ENCODE measurements at regions not wholly inside any gene's neighbourhood (a gene's known extent, or its start where the extent isn't known, plus 50 kb on each side); places are given as distances from the start of the nearest gene placed in this dataset.

DNA sequence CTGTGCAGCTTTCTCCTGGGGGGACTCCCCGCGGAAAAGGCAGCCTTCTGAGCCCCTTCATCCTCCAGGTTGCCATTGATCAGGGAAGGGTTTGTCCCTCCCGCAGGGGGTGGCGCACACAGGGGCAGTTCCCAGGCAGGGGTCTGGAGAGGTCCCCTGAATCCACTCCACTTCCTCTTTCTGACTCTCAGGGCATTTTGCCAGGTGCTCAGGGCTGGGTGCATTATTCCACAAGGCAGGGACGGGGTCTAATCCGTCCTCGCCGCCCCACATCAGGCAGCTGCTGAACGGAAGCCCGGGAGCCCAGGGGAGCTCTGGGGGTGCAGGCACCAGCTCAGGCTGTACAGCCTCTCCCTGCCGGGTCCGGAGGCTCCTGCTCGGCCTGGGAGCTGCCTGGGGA is 180.9 kb downstream of the TTLL2 start:
- TF ChIP-seq, protein P1, sequence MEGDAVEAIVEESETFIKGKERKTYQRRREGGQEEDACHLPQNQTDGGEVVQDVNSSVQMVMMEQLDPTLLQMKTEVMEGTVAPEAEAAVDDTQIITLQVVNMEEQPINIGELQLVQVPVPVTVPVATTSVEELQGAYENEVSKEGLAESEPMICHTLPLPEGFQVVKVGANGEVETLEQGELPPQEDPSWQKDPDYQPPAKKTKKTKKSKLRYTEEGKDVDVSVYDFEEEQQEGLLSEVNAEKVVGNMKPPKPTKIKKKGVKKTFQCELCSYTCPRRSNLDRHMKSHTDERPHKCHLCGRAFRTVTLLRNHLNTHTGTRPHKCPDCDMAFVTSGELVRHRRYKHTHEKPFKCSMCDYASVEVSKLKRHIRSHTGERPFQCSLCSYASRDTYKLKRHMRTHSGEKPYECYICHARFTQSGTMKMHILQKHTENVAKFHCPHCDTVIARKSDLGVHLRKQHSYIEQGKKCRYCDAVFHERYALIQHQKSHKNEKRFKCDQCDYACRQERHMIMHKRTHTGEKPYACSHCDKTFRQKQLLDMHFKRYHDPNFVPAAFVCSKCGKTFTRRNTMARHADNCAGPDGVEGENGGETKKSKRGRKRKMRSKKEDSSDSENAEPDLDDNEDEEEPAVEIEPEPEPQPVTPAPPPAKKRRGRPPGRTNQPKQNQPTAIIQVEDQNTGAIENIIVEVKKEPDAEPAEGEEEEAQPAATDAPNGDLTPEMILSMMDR (IDR thresholded peaks at IDR 0.05): no peak
- TF ChIP-seq POLR2A (IDR thresholded peaks at IDR 0.05): no peak
- intact Hi-C loops (cut with DNase I; ENCODE audit: low total_unique reads): no loop called here
- no peak overlapping the region for H3K4me3 ChIP-seq (ENCODE audit: low read depth, poor library complexity, severe bottlenecking)
- WGBS, 2 donors: 73 to 82% methylated on average over 11 to 13 of the region's 13 CpGs
- no peak for DNase-seq (ENCODE audit: low spot score in 2 of 2)

DNA sequence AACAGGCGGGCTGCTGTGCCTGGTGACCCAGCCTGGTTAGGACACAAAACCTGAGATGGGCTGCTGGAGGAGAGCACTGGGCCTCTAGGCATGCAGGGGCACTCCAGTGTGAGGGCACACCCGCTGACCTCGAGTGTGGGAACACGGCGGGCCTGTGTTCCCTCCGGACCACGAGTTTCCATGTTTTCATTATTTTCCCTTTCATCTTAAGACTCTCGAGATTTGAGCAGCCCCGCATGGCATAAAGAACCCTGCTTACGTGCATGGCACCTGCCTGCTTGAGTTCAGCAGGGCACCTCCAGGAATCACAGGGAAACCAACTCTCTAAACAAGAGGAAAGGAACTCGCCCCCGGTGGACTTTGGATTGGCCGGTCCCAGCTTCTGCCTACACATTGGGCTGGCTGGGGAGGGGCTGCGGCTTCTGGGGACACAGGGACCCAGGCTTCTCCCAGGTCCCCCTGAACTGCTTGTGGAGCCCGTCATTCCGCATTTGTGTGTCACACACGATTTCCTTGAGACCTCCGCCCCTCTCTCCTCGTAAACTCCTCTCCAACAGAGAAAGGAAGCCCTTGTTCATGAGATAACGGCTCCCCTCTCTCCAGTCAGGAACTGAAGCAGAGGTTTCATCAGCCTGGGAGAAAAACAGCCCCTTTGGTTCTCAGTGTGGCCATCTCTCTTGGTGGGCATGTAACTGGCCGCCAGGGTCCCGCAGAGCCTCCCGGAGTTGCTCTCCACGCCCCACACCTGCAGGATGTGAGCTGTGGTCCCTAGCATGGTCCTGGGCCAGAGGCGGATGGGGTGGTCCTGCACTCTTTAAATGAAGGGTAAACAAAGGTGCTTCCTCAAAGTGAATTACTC is 181.8 kb downstream of the TTLL2 start:
- no peak for TF ChIP-seq POLR2A (IDR thresholded peaks at IDR 0.05)
- no peak for DNase-seq (ENCODE audit: low spot score in 2 of 2)
- no peak overlapping the region for H3K4me3 ChIP-seq (ENCODE audit: low read depth, poor library complexity, severe bottlenecking)
- WGBS, 2 donors: 85 to 90% methylated on average over 25 of the region's 25 CpGs
- intact Hi-C loops (cut with DNase I; ENCODE audit: low total_unique reads): no loop called here

DNA sequence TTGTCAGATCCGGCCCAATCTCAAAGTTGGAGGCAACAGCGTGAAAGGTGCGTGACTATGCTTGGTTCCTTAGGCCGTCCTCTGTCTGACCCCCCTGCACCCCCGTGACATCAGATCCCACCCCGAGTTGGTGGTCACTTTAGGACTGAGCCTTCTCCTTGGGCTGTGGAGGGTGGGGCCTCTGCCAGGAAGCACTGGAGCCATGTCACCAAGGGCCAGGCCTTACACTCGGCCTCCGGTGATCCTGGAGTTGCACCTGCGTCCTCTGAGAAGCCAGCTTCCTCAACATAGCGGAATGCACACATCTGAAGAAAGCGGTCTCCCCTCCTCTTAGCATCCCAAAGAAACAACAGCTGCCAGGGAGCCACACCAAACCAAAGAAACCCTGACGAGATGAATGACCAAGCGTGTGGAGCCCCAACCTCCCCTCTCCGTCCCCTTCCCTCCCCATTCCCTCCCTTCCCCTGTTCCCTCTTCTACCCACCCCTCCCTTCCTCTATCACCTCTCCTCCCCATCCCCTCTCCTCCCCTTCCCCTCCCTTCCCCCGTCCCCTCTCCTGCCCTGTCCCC is 182.6 kb downstream of the TTLL2 start:
- H3K4me3 ChIP-seq (ENCODE audit: low read depth, poor library complexity, severe bottlenecking): no peak overlapping the region
- TF ChIP-seq, protein P1 (IDR thresholded peaks at IDR 0.05): no peak
- TF ChIP-seq POLR2A (IDR thresholded peaks at IDR 0.05): no peak
- intact Hi-C loops (cut with DNase I; ENCODE audit: low total_unique reads): no loop called here
- DNase-seq (ENCODE audit: low spot score in 2 of 2): no peak
- WGBS, 2 donors: 82 to 93% methylated on average over 15 of the region's 15 CpGs

DNA sequence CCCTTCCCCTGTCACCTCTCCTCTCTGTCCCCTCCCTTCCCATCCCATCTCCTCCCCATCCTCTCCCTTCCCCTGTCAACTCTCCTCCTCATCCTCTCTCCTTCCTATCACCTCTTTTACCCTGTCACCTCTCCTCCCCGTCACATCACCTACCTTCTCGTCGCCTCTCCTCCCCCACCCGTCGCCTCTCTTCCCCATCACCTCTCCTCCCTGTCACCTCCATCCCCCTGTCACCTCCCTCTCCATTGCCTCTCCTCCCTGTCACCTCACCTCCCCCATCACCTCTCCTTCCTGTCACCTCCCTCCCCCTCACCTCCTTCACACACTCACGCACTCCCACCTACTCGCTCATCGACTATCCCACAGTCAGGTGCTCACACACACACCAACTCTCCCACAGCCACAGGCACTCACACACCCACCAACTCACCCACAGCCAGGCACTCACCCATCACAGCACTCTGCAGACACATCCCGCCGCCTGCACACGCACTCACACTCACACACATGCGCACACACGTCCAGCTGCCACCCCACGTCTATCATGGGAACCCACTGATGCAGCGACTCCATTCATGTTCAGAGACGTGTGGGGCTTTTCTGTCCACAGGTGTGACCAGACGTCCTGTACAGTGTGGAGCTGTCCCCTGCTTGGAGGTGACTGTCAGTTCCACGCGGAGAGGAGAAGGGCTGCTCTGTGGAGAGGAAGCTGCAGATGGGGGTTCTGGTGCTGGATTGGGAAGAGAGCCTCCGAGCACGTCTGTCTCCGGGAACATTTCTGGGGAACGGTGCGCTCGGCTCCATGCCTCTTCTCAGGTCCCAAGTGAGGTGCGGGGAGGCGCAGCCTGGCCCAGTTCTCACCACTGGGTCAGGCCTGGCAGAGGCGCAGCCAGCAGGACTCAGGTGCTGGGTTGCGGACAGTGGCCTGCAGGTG is 184.3 kb downstream of the TTLL2 start:
- 83 to 84% methylated on average over 29 of the region's 29 CpGs for WGBS, 2 donors
- no peak overlapping the region for H3K4me3 ChIP-seq (ENCODE audit: low read depth, poor library complexity, severe bottlenecking)
- TF ChIP-seq, protein P1 (IDR thresholded peaks at IDR 0.05): no peak
- no peak for TF ChIP-seq POLR2A (IDR thresholded peaks at IDR 0.05)
- intact Hi-C loops (cut with DNase I; ENCODE audit: low total_unique reads): no loop called here
- DNase-seq (ENCODE audit: low spot score in 2 of 2): no peak

DNA sequence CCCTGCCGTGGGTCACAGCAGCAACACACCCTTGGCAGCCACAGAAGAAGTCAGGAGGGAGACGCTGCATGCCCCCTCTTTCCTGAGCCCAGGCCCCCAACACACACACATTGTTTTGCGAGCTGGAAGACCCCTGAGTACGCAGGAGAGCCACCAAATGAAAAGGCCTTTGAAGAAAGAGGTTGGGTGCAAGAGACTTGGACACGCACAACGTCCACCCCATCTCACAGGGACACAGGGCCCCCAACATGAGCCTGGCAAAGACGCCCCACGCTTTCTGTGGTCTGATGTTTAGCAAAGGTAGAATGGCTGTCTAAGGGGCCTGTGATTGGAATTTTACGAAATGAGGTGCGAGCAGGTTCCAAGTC is 185.0 kb downstream of the TTLL2 start:
- TF ChIP-seq, protein P1 (IDR thresholded peaks at IDR 0.05): no peak
- TF ChIP-seq POLR2A (IDR thresholded peaks at IDR 0.05): no peak
- intact Hi-C loops (cut with DNase I; ENCODE audit: low total_unique reads): no loop called here
- DNase-seq (ENCODE audit: low spot score in 2 of 2): no peak
- H3K4me3 ChIP-seq (ENCODE audit: low read depth, poor library complexity, severe bottlenecking): no peak overlapping the region
- 87 to 91% methylated on average over 10 of the region's 10 CpGs for WGBS, 2 donors

DNA sequence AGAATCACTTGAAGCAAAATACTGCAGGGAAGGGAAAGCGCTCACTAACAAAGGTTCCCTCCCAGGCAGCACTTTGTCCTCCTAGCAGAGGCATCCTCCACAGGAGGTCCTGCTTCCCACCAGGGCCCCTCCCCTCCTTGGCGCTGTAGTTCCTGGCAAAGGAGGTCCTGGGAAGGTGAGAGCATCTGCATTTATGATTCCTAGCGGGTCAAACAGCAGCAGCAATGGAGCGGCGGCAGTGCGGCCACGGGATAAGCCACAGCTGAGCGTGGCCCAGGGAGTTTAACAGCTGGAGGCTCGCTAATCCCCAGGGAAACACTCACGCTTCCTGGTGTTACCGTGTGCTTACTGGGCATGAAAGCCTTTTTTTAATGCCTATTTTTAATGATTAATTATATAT is 185.8 kb downstream of the TTLL2 start:
- TF ChIP-seq, protein P1 (IDR thresholded peaks at IDR 0.05): no peak
- no peak for TF ChIP-seq POLR2A (IDR thresholded peaks at IDR 0.05)
- no peak for DNase-seq (ENCODE audit: low spot score in 2 of 2)
- 68 to 80% methylated on average over 11 of the region's 11 CpGs for WGBS, 2 donors
- intact Hi-C loops (cut with DNase I; ENCODE audit: low total_unique reads): no loop called here
- no peak overlapping the region for H3K4me3 ChIP-seq (ENCODE audit: low read depth, poor library complexity, severe bottlenecking)

Measured in lower leg skin (tissue), 4 donors.